ENCODE measurements at regions not wholly inside any gene's neighbourhood (a gene's known extent, or its start where the extent isn't known, plus 50 kb on each side); places are given as distances from the start of the nearest gene placed in this dataset.

DNA sequence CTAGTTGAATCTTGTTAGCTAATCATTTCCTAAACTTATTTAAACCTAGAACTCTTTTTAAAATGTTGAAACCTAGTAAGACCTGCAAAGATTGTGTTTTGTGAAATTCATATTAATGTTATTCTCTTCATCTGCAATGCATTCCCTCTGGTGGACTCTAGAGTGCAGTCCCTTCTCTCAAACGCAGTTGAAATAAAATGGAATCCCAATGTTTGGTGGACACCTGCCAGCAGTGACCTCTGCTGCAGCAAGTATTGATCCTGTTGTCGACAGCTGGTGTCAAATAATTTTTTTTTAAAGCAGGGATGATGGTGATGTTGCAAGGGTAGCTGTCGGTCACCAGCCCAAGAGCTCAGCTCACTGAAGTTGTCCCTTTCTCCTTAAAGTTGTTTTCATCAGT lies 492.0 kb downstream of the ZIC3 start:
- TF ChIP-seq TCF3 (IDR thresholded peaks at IDR 0.05; ENCODE audit: borderline replicate concordance, insufficient read depth, low read depth, low read length) (no peak), CHD2 (IDR thresholded peaks at IDR 0.05; ENCODE audit: borderline replicate concordance, low read depth, low read length) (no peak), NFXL1 (IDR thresholded peaks at IDR 0.05; ENCODE audit: borderline replicate concordance) (no peak), ELK1 (IDR thresholded peaks at IDR 0.05; ENCODE audit: low read depth, low read length) (no peak), ATF2 (IDR thresholded peaks at IDR 0.05; ENCODE audit: low read length) (no peak), BCL3 (IDR thresholded peaks at IDR 0.05; ENCODE audit: borderline replicate concordance, insufficient read depth, low read depth, low read length, poor library complexity, severe bottlenecking) (no peak), KLF5 (IDR thresholded peaks at IDR 0.05; ENCODE audit: partially characterized antibody) (no peak), FOXK2 (IDR thresholded peaks at IDR 0.05) (no peak)
- TF ChIP-seq, protein P1, sequence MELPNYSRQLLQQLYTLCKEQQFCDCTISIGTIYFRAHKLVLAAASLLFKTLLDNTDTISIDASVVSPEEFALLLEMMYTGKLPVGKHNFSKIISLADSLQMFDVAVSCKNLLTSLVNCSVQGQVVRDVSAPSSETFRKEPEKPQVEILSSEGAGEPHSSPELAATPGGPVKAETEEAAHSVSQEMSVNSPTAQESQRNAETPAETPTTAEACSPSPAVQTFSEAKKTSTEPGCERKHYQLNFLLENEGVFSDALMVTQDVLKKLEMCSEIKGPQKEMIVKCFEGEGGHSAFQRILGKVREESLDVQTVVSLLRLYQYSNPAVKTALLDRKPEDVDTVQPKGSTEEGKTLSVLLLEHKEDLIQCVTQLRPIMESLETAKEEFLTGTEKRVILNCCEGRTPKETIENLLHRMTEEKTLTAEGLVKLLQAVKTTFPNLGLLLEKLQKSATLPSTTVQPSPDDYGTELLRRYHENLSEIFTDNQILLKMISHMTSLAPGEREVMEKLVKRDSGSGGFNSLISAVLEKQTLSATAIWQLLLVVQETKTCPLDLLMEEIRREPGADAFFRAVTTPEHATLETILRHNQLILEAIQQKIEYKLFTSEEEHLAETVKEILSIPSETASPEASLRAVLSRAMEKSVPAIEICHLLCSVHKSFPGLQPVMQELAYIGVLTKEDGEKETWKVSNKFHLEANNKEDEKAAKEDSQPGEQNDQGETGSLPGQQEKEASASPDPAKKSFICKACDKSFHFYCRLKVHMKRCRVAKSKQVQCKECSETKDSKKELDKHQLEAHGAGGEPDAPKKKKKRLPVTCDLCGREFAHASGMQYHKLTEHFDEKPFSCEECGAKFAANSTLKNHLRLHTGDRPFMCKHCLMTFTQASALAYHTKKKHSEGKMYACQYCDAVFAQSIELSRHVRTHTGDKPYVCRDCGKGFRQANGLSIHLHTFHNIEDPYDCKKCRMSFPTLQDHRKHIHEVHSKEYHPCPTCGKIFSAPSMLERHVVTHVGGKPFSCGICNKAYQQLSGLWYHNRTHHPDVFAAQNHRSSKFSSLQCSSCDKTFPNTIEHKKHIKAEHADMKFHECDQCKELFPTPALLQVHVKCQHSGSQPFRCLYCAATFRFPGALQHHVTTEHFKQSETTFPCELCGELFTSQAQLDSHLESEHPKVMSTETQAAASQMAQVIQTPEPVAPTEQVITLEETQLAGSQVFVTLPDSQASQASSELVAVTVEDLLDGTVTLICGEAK (IDR thresholded peaks at IDR 0.05; ENCODE audit: borderline replicate concordance), result no peak
- no TSS peak for BruUV-seq (replicated peaks)
- FAIRE-seq, result no peak
- no peaks in the 10 kb centered on the region for H3K9me3 ChIP-seq (replicated peaks; ENCODE audit: control insufficient read depth, insufficient read depth, low read length)
- ChIA-PET POLR2A (no interaction called here), RAD21 (ENCODE audit: unreplicated experiment) (no interaction called here), CTCF (interaction anchor here (0.6 kb wide), 1 partner anchor 760 kb away, joined by 4 read pairs; no protein-coding TSS in a partner anchor), SMC1A (ENCODE audit: uncharacterized antibody, unreplicated experiment) (no interaction called here)
- no peak overlapping the region for H3K27ac ChIP-seq (ENCODE audit: control insufficient read depth, insufficient read depth)
- H3K79me2 ChIP-seq (ENCODE audit: control insufficient read depth, insufficient read depth, low read length), result no peaks in the 10 kb centered on the region
- 4% methylated on average over 3 of the region's 3 CpGs for WGBS (ENCODE audit: insufficient coverage, insufficient replicate concordance, low lambda C conversion rate, missing lambda C conversion rate)
- H3K27me3 ChIP-seq (replicated peaks in 1 of 2; ENCODE audit: control insufficient read depth in 2 of 2, insufficient read depth in 2 of 2, low read length in 1 of 2), result no peaks in the 10 kb centered on the region; a peak in 1 of 4 replicates
- in situ Hi-C loops (cut with MboI) (no loop called here), intact Hi-C loops (cut with micrococcal nuclease; ENCODE audit: unreplicated experiment) (no loop called here)
- H2AFZ ChIP-seq (ENCODE audit: control insufficient read depth, low read depth, low read length), result no peak overlapping the region
- H3K36me3 ChIP-seq (ENCODE audit: control insufficient read depth in 2 of 2, insufficient read depth in 2 of 2, low read length in 1 of 2), result no peaks in the 10 kb centered on the region
- DNase-seq (ENCODE audit: low read depth, low spot score), result no peak
- no peak for ATAC-seq
- no peaks in the 10 kb centered on the region for H3K4me1 ChIP-seq (ENCODE audit: control insufficient read depth, insufficient read depth, low read length)
- no peak overlapping the region for H3K9ac ChIP-seq (ENCODE audit: control insufficient read depth, insufficient read depth, low read length)
- H4K20me1 ChIP-seq (ENCODE audit: control insufficient read depth, insufficient read depth), result no peaks in the 10 kb centered on the region
- H3K4me2 ChIP-seq (ENCODE audit: control insufficient read depth, insufficient read depth), result no peak overlapping the region
- H3K4me3 ChIP-seq, result no peak overlapping the region

Data from GM12878 (cell line).